ENCODE measurements at regions not wholly inside any gene's neighbourhood (a gene's known extent, or its start where the extent isn't known, plus 50 kb on each side); places are given as distances from the start of the nearest gene placed in this dataset.

DNA sequence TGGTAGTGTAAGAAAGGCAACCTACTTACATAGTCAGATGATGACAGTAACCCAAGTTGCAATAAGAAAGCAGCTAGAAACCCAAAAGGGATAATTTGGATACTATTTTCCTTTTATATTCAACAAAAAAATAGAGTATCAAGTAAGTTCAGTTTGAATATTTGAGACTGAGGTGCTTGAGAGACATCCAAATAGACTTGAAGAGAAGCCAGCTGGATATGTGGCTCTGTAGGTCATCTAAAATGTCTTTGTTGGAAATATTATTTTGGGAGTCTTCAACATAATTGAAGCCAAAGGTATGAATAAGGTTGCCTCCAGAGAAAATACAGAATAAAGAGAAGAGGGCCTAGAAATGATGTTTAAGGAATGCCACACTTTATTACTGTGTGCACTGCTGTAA is 438.2 kb upstream of the DIAPH2 start:
- intact Hi-C loops (cut with micrococcal nuclease; ENCODE audit: unreplicated experiment): no loop called here
- Histone ChIP-seq H3K9ac (ENCODE audit: insufficient read depth, low read depth, low read length) (no peak overlapping the region), H3K27me3 (ENCODE audit: control insufficient read depth in 1 of 2, insufficient read depth in 2 of 2, low read length in 2 of 2) (no peaks in the 10 kb centered on the region), H3K4me2 (ENCODE audit: low read depth, low read length) (no peak overlapping the region), H3K4me3 (replicated peaks in 1 of 3; ENCODE audit: insufficient read depth in 1 of 3, low read depth in 2 of 3, low read length in 3 of 3) (no peak overlapping the region), H3K27ac (ENCODE audit: extremely low read length, insufficient read depth, low read length) (no peak overlapping the region), H3K4me1 (ENCODE audit: insufficient read depth, low read length) (peaks cover 24% of the 10 kb centered on the region), H3K36me3 (replicated peaks in 1 of 2; ENCODE audit: control insufficient read depth in 1 of 2, insufficient read depth in 2 of 2, low read length in 2 of 2) (no peaks in the 10 kb centered on the region), H2AFZ (ENCODE audit: low read length) (no peak overlapping the region), H3K9me3 (ENCODE audit: low read length) (no peaks in the 10 kb centered on the region), H4K20me1 (ENCODE audit: insufficient read depth, low read length) (no peaks in the 10 kb centered on the region), H3K79me2 (ENCODE audit: insufficient read depth, low read length) (no peaks in the 10 kb centered on the region)
- no peak for FAIRE-seq
- no TSS peak for BruUV-seq (replicated peaks)
- no peak for DNase-seq (ENCODE audit: low spot score)
- ChIA-PET CTCF (ENCODE audit: low intra/inter-chr PET ratio, low total read pairs) (no interaction called here), POLR2A (no interaction called here)
- ATAC-seq: no peak
- in situ Hi-C loops (cut with HindIII; ENCODE audit: extremely low pct_ligation_motif_present, low pct_unique_long_range_greater_than_20kb): no loop called here
- TF ChIP-seq ZBTB20 (CRISPR knock-in tag; IDR thresholded peaks at IDR 0.05; ENCODE audit: borderline replicate concordance, low read depth): no peak
- TF ChIP-seq ZNF546 (CRISPR knock-in tag; conservative IDR thresholded peaks at IDR 0.05): no peak
- no peak for TF ChIP-seq ZKSCAN8 (CRISPR knock-in tag; IDR thresholded peaks at IDR 0.05; ENCODE audit: borderline replicate concordance)
- TF ChIP-seq, protein P1, sequence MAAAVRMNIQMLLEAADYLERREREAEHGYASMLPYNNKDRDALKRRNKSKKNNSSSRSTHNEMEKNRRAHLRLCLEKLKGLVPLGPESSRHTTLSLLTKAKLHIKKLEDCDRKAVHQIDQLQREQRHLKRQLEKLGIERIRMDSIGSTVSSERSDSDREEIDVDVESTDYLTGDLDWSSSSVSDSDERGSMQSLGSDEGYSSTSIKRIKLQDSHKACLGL (CRISPR knock-in tag; IDR thresholded peaks at IDR 0.05): no peak
- no peak for TF ChIP-seq SNAI1 (CRISPR knock-in tag; IDR thresholded peaks at IDR 0.05; ENCODE audit: borderline replicate concordance)
- TF ChIP-seq ZNF451 (CRISPR knock-in tag; IDR thresholded peaks at IDR 0.05): no peak
- no peak for TF ChIP-seq NR1H2 (CRISPR knock-in tag; IDR thresholded peaks at IDR 0.05; ENCODE audit: borderline replicate concordance, low read depth)
- TF ChIP-seq, protein P2, sequence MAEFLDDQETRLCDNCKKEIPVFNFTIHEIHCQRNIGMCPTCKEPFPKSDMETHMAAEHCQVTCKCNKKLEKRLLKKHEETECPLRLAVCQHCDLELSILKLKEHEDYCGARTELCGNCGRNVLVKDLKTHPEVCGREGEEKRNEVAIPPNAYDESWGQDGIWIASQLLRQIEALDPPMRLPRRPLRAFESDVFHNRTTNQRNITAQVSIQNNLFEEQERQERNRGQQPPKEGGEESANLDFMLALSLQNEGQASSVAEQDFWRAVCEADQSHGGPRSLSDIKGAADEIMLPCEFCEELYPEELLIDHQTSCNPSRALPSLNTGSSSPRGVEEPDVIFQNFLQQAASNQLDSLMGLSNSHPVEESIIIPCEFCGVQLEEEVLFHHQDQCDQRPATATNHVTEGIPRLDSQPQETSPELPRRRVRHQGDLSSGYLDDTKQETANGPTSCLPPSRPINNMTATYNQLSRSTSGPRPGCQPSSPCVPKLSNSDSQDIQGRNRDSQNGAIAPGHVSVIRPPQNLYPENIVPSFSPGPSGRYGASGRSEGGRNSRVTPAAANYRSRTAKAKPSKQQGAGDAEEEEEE (CRISPR knock-in tag; IDR thresholded peaks at IDR 0.05; ENCODE audit: borderline replicate concordance): no peak
- TF ChIP-seq KLF13 (CRISPR knock-in tag; IDR thresholded peaks at IDR 0.05): no peak
- no peak for TF ChIP-seq SIN3A (IDR thresholded peaks at IDR 0.05; ENCODE audit: borderline replicate concordance, low read depth, low read length)
- no peak for TF ChIP-seq SP4 (CRISPR knock-in tag; IDR thresholded peaks at IDR 0.05)
- TF ChIP-seq, protein P3, sequence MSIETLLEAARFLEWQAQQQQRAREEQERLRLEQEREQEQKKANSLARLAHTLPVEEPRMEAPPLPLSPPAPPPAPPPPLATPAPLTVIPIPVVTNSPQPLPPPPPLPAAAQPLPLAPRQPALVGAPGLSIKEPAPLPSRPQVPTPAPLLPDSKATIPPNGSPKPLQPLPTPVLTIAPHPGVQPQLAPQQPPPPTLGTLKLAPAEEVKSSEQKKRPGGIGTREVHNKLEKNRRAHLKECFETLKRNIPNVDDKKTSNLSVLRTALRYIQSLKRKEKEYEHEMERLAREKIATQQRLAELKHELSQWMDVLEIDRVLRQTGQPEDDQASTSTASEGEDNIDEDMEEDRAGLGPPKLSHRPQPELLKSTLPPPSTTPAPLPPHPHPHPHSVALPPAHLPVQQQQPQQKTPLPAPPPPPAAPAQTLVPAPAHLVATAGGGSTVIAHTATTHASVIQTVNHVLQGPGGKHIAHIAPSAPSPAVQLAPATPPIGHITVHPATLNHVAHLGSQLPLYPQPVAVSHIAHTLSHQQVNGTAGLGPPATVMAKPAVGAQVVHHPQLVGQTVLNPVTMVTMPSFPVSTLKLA (IDR thresholded peaks at IDR 0.05): no peak
- TF ChIP-seq, protein P4, sequence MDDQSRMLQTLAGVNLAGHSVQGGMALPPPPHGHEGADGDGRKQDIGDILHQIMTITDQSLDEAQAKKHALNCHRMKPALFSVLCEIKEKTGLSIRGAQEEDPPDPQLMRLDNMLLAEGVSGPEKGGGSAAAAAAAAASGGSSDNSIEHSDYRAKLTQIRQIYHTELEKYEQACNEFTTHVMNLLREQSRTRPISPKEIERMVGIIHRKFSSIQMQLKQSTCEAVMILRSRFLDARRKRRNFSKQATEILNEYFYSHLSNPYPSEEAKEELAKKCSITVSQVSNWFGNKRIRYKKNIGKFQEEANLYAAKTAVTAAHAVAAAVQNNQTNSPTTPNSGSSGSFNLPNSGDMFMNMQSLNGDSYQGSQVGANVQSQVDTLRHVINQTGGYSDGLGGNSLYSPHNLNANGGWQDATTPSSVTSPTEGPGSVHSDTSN (CRISPR knock-in tag; IDR thresholded peaks at IDR 0.05; ENCODE audit: borderline replicate concordance): no peak
- TF ChIP-seq, protein P5, sequence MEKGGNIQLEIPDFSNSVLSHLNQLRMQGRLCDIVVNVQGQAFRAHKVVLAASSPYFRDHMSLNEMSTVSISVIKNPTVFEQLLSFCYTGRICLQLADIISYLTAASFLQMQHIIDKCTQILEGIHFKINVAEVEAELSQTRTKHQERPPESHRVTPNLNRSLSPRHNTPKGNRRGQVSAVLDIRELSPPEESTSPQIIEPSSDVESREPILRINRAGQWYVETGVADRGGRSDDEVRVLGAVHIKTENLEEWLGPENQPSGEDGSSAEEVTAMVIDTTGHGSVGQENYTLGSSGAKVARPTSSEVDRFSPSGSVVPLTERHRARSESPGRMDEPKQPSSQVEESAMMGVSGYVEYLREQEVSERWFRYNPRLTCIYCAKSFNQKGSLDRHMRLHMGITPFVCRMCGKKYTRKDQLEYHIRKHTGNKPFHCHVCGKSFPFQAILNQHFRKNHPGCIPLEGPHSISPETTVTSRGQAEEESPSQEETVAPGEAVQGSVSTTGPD (CRISPR knock-in tag; IDR thresholded peaks at IDR 0.05): no peak

All from HepG2 (cell line).